GM12875 (cell line): ENCODE measurements at regions not wholly inside any gene's neighbourhood (a gene's known extent, or its start where the extent isn't known, plus 50 kb on each side); places are given as distances from the start of the nearest gene placed in this dataset.

Experiments used
- H3K4me3 ChIP-seq: one replicate; pipeline ENCODE4 v1.5.1; 2011; ENCODE audit warnings: low read depth, low read length, control low read depth
- CTCF ChIP-seq: IDR thresholded peaks from 2 replicates; pipeline ENCODE4 v1.5.1; 2011; ENCODE audit warnings: low read depth, mild to moderate bottlenecking, control low read depth, inconsistent platforms, low read length, moderate library complexity, borderline replicate concordance; ENCODE audit not compliant: insufficient read depth

GRCh38 chr13:40059540-40060232, 404.2 kb downstream of the COG6 start:
- H3K4me3 ChIP-seq = no peak overlapping the region
- no peak for TF ChIP-seq CTCF

GRCh38 chr13:40060296-40061007, 405.0 kb downstream of the COG6 start:
- no peak for TF ChIP-seq CTCF
- no peak overlapping the region for H3K4me3 ChIP-seq

GRCh38 chr13:40061466-40062450, 406.3 kb downstream of the COG6 start:
- no peak overlapping the region for H3K4me3 ChIP-seq
- TF ChIP-seq CTCF = no peak

GRCh38 chr13:40063278-40063698, 407.8 kb downstream of the COG6 start:
- H3K4me3 ChIP-seq = no peak overlapping the region
- TF ChIP-seq CTCF = no peak

- no peak for TF ChIP-seq CTCF
- no peak overlapping the region for H3K4me3 ChIP-seq
These were observed 408.2 kb downstream of the COG6 start for GRCh38 chr13:40063703-40064102.

- TF ChIP-seq CTCF = no peak
- no peak overlapping the region for H3K4me3 ChIP-seq
These were observed 409.0 kb downstream of the COG6 start for GRCh38 chr13:40064154-40065097.
